ENCODE measurements at regions not wholly inside any gene's neighbourhood (a gene's known extent, or its start where the extent isn't known, plus 50 kb on each side); places are given as distances from the start of the nearest gene placed in this dataset.

GRCh38 chr12:66060163-66060907 lies 70.2 kb downstream of the LLPH start:
- TF ChIP-seq CTCF (IDR thresholded peaks at IDR 0.05; ENCODE audit: control extremely low read depth in 1 of 3, insufficient read depth in 1 of 3, low read depth in 1 of 3, low read length in 3 of 3) (no peak), ZNF274 (IDR thresholded peaks at IDR 0.05; ENCODE audit: borderline replicate concordance, extremely low read depth, low read length) (no peak), POLR2A (IDR thresholded peaks at IDR 0.05; ENCODE audit: control extremely low read depth in 1 of 2, low read depth in 2 of 2, low read length in 2 of 2) (no peak), TBP (IDR thresholded peaks at IDR 0.05; ENCODE audit: low read depth, low read length) (no peak), RXRA (IDR thresholded peaks at IDR 0.05; ENCODE audit: insufficient read depth, low read depth, low read length) (no peak), SIN3A (conservative IDR thresholded peaks at IDR 0.05 in 1 of 2, IDR thresholded peaks at IDR 0.05 in 1 of 2; ENCODE audit: low read depth in 1 of 2, low read length in 2 of 2) (no peak), RFX5 (IDR thresholded peaks at IDR 0.05; ENCODE audit: borderline replicate concordance, low read depth, low read length) (no peak), ATF3 (IDR thresholded peaks at IDR 0.05; ENCODE audit: insufficient read depth, low read depth, low read length) (no peak)
